ENCODE measurements at regions not wholly inside any gene's neighbourhood (a gene's known extent, or its start where the extent isn't known, plus 50 kb on each side); places are given as distances from the start of the nearest gene placed in this dataset.

DNA sequence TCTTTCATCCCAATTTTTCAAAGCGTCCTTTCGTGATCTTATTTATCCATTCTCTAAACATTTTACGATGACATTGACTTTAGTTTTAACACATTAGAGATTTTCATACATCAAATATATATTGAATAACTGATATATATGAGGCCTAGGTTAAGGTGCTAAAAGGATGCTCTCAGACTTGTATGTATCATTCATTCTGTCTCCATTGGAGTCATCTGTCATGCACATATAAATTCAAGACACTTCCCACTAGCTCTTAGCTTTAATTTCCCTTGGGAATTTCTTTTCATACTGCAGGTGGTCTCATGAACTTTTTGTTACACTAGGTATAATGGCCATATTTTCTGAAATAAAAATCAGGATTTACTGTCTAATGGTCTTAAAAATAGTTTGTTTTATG, 635.8 kb upstream of the C9orf72 start (continued):
- TF ChIP-seq, protein P1, sequence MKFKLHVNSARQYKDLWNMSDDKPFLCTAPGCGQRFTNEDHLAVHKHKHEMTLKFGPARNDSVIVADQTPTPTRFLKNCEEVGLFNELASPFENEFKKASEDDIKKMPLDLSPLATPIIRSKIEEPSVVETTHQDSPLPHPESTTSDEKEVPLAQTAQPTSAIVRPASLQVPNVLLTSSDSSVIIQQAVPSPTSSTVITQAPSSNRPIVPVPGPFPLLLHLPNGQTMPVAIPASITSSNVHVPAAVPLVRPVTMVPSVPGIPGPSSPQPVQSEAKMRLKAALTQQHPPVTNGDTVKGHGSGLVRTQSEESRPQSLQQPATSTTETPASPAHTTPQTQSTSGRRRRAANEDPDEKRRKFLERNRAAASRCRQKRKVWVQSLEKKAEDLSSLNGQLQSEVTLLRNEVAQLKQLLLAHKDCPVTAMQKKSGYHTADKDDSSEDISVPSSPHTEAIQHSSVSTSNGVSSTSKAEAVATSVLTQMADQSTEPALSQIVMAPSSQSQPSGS (IDR thresholded peaks at IDR 0.05; ENCODE audit: low read length) = no peak
- no peak for TF ChIP-seq EZH2 (IDR thresholded peaks at IDR 0.05; ENCODE audit: low read depth, low read length, severe bottlenecking)
- TF ChIP-seq YY1 (IDR thresholded peaks at IDR 0.05; ENCODE audit: low read depth, low read length) = no peak
- TF ChIP-seq NRF1 (IDR thresholded peaks at IDR 0.05; ENCODE audit: low read depth, low read length) = no peak
- no peak for TF ChIP-seq ASH2L (IDR thresholded peaks at IDR 0.05; ENCODE audit: low read length)
